GM21717 (cell line): ENCODE measurements at regions not wholly inside any gene's neighbourhood (a gene's known extent, or its start where the extent isn't known, plus 50 kb on each side); places are given as distances from the start of the nearest gene placed in this dataset.

Experiments used
- ATAC-seq: cut with Tn5 transposase; IDR thresholded peaks from one replicate; pipeline ENCODE4 v1.9.1; 2021; ENCODE audit warnings: mild to moderate bottlenecking, moderate library complexity; ENCODE audit not compliant: unreplicated experiment

- no peak for ATAC-seq
Measured at GRCh38 chr4:19375136-19375804, 876.4 kb upstream of the SLIT2 start.

GRCh38 chr4:19372390-19372789, 879.3 kb upstream of the SLIT2 start:
- ATAC-seq = no peak

GRCh38 chr4:19368800-19369199, 882.9 kb upstream of the SLIT2 start:
- no peak for ATAC-seq

- ATAC-seq = no peak
Measured at GRCh38 chr4:19366916-19367315, 884.8 kb upstream of the SLIT2 start.

- ATAC-seq = no peak
Measured at GRCh38 chr4:19358015-19358414, 893.7 kb upstream of the SLIT2 start.

GRCh38 chr4:19349416-19349815, 902.3 kb upstream of the SLIT2 start:
- ATAC-seq = no peak

GRCh38 chr4:19348746-19349145, 903.0 kb upstream of the SLIT2 start:
- ATAC-seq = no peak

- no peak for ATAC-seq
Measured at GRCh38 chr4:19346636-19347035, 905.1 kb upstream of the SLIT2 start.

GRCh38 chr4:19329631-19330030, 922.1 kb upstream of the SLIT2 start:
- no peak for ATAC-seq

GRCh38 chr4:19329077-19329476, 922.6 kb upstream of the SLIT2 start:
- no peak for ATAC-seq

- ATAC-seq = no peak
Measured at GRCh38 chr4:19327364-19327763, 924.3 kb upstream of the SLIT2 start.

- ATAC-seq = no peak
Measured at GRCh38 chr4:19324184-19324583, 927.5 kb upstream of the SLIT2 start.

- ATAC-seq = no peak
Measured at GRCh38 chr4:19319607-19320006, 932.1 kb upstream of the SLIT2 start.

- no peak for ATAC-seq
Measured at GRCh38 chr4:19317377-19317776, 934.3 kb upstream of the SLIT2 start.

- no peak for ATAC-seq
Measured at GRCh38 chr4:19314116-19314515, 937.6 kb upstream of the SLIT2 start.

GRCh38 chr4:19309378-19309777, 942.3 kb upstream of the SLIT2 start:
- ATAC-seq = no peak

- ATAC-seq = no peak
Measured at GRCh38 chr4:19304028-19304427, 947.7 kb upstream of the SLIT2 start.

- ATAC-seq = no peak
Measured at GRCh38 chr4:19301527-19301926, 950.2 kb upstream of the SLIT2 start.

- ATAC-seq = no peak
Measured at GRCh38 chr4:19300213-19300612, 951.5 kb upstream of the SLIT2 start.

GRCh38 chr4:19298998-19299397, 952.7 kb upstream of the SLIT2 start:
- ATAC-seq = no peak

- ATAC-seq = no peak
Measured at GRCh38 chr4:19293781-19294180, 957.9 kb upstream of the SLIT2 start.

GRCh38 chr4:19293080-19293479, 958.6 kb upstream of the SLIT2 start:
- ATAC-seq = no peak

GRCh38 chr4:19286924-19287323, 964.8 kb upstream of the SLIT2 start:
- no peak for ATAC-seq
